CD4-positive, alpha-beta T cell (primary cell): ENCODE measurements at regions not wholly inside any gene's neighbourhood (a gene's known extent, or its start where the extent isn't known, plus 50 kb on each side); places are given as distances from the start of the nearest gene placed in this dataset.

ENCODE experiments used
- ATAC-seq: fragments of 200-7000 bp; cut with Tn5 transposase; one replicate; pipeline ENCODE4 v1.10.0; 2022; ENCODE audit warnings: mild to moderate bottlenecking; ENCODE audit not compliant: poor library complexity
- CTCF ChIA-PET: fragments of 350-600 bp; sonication (Branson Sonifier 250); formaldehyde crosslinking; loops from one replicate; lab custom pipeline; 2021; ENCODE audit warnings: antibody characterized with exemption, inconsistent platforms; lab: Charles Lee
- POLR2A ChIA-PET: fragments of 350-600 bp; sonication (Branson Sonifier 250); formaldehyde crosslinking; loops from one replicate; lab custom pipeline; 2021; ENCODE audit warnings: antibody characterized with exemption, inconsistent platforms; lab: Charles Lee
- DNase-seq, 14 experiments: peaks; one replicate each; pipeline ENCODE4 v3.0.0-alpha.2; 2013 to 2020; ENCODE audit warnings: mixed read lengths in 2 of 14
- H3K27ac ChIP-seq, 2 donors: one replicate each; pipeline versions ENCODE4 v1.5.1 to v1.7.0; 2013; ENCODE audit warnings: low read length in 2 of 2, low read depth in 1 of 2, mild to moderate bottlenecking in 1 of 2
- H3K27me3 ChIP-seq, 2 experiments: 1 replicate in 1 of 2; 2 replicates in 1 of 2; pipeline versions ENCODE4 v1.6.1 to v1.7.0; 2013; ENCODE audit warnings: low read length in 2 of 2, control low read depth in 1 of 2, mild to moderate bottlenecking in 1 of 2, moderate library complexity in 1 of 2; ENCODE audit not compliant: insufficient read depth in 2 of 2, control insufficient read depth in 1 of 2
- H3K36me3 ChIP-seq: one replicate; pipeline ENCODE4 v1.6.1; 2013; ENCODE audit warnings: low read length, control low read depth; ENCODE audit not compliant: insufficient read depth
- H3K4me1 ChIP-seq: one replicate; pipeline ENCODE4 v1.6.1; 2013; ENCODE audit warnings: low read length, control low read depth; ENCODE audit not compliant: insufficient read depth
- H3K4me3 ChIP-seq: one replicate; pipeline ENCODE4 v1.5.1; 2013; ENCODE audit warnings: mild to moderate bottlenecking, low read length, moderate library complexity
- H3K9me3 ChIP-seq, 2 experiments: 1 replicate in 1 of 2; 2 replicates in 1 of 2; pipeline versions ENCODE4 v1.6.1 to v1.7.0; 2013; ENCODE audit warnings: low read length in 2 of 2, mild to moderate bottlenecking in 2 of 2, control low read depth in 1 of 2, moderate library complexity in 1 of 2; ENCODE audit not compliant: control insufficient read depth in 1 of 2, insufficient read depth in 1 of 2
- H3K27ac Mint-ChIP-seq: one replicate; pipeline ENCODE4 v1.8.0; 2020; ENCODE audit warnings: mixed read lengths
- H3K27me3 Mint-ChIP-seq: one replicate; pipeline ENCODE4 v1.8.0; 2021; ENCODE audit warnings: mixed read lengths
- H3K36me3 Mint-ChIP-seq: one replicate; pipeline ENCODE4 v1.8.0; 2021; ENCODE audit warnings: low read depth, mixed read lengths
- H3K4me1 Mint-ChIP-seq: one replicate; pipeline ENCODE4 v1.8.0; 2021; ENCODE audit warnings: low read depth, mixed read lengths
- H3K4me3 Mint-ChIP-seq: one replicate; pipeline ENCODE4 v1.8.0; 2020; ENCODE audit warnings: mild to moderate bottlenecking, mixed read lengths
- H3K9me3 Mint-ChIP-seq: one replicate; pipeline ENCODE4 v1.8.0; 2020; ENCODE audit warnings: mixed read lengths
- intact Hi-C, 2 experiments: fragments of 100-400 bp; cut with DNase I in 1 of 2; cut with micrococcal nuclease in 1 of 2; formaldehyde crosslinking; loops; one replicate each; pipeline versions ENCODE4 v1.15.1 to v1.9.0; 2023 to 2025; cut with DNase I, micrococcal nuclease
- TF ChIP-seq, protein P1 (sequence below): fragments of 200-600 bp; IDR thresholded peaks from one replicate; pipeline ENCODE4 v1.8.0; 2022; ENCODE audit warnings: antibody characterized with exemption, mild to moderate bottlenecking

DNA sequence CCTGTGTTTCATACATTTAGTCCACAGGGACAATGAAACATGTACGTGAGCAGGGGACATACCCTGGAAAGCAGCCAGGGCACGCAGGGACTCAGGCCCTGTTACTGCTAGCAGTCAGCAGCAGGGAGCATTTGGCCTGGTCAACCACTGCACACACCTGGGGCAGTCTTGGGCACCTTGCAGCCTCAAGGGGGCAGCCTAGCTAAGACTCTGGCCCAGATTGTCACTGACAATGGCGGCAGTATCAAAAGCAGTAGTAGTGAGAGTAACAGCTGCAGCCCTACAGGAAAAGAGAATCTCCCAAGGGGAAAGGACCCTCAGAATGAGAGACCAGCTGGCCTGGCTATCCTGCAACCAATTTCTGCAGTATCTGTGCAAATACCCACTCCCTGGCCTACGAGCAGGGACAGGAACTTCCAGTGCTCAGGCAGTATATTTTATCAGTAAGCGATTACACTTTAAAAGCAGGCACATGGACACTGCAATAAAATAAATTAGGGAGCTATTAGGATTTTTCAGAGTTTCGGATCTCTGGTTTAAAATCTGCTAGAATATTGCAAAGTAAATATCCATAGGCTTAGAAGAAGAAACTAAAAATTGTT is 475.6 kb downstream of the LTN1 start:
- H3K36me3 Mint-ChIP-seq, result no peaks in the 10 kb centered on the region
- DNase-seq (peak; percentile 33 to 77 (median 50)), ATAC-seq (peak; percentile 87)
- POLR2A ChIA-PET, result interaction anchor here (1.3 kb wide), 1 partner anchor 228 kb away, joined by 10 read pairs; no protein-coding TSS in a partner anchor
- CTCF ChIA-PET, result interaction anchor here (1.4 to 5.7 kb wide), 4 partner anchors 9 to 229 kb away, joined by 3 to 38 read pairs (median 4); no protein-coding TSS in a partner anchor
- H3K27ac Mint-ChIP-seq, result no peak overlapping the region
- H3K9me3 Mint-ChIP-seq, result no peaks in the 10 kb centered on the region
- H3K27me3 Mint-ChIP-seq, result no peaks in the 10 kb centered on the region
- no peaks in the 10 kb centered on the region for H3K4me1 ChIP-seq
- no peaks in the 10 kb centered on the region for H3K9me3 ChIP-seq
- H3K27ac ChIP-seq, result no peak overlapping the region
- H3K4me3 ChIP-seq, result no peak overlapping the region
- no peak overlapping the region for H3K4me3 Mint-ChIP-seq
- H3K36me3 ChIP-seq, result no peaks in the 10 kb centered on the region
- H3K4me1 Mint-ChIP-seq, result no peaks in the 10 kb centered on the region
- intact Hi-C loops, result loop anchor here (1.0 to 10.0 kb wide), 5 partner anchors 228 to 1662 kb away; no protein-coding TSS in a partner anchor
- TF ChIP-seq, protein P1, sequence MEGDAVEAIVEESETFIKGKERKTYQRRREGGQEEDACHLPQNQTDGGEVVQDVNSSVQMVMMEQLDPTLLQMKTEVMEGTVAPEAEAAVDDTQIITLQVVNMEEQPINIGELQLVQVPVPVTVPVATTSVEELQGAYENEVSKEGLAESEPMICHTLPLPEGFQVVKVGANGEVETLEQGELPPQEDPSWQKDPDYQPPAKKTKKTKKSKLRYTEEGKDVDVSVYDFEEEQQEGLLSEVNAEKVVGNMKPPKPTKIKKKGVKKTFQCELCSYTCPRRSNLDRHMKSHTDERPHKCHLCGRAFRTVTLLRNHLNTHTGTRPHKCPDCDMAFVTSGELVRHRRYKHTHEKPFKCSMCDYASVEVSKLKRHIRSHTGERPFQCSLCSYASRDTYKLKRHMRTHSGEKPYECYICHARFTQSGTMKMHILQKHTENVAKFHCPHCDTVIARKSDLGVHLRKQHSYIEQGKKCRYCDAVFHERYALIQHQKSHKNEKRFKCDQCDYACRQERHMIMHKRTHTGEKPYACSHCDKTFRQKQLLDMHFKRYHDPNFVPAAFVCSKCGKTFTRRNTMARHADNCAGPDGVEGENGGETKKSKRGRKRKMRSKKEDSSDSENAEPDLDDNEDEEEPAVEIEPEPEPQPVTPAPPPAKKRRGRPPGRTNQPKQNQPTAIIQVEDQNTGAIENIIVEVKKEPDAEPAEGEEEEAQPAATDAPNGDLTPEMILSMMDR, result peak; percentile 66
- no peaks in the 10 kb centered on the region for H3K27me3 ChIP-seq

DNA sequence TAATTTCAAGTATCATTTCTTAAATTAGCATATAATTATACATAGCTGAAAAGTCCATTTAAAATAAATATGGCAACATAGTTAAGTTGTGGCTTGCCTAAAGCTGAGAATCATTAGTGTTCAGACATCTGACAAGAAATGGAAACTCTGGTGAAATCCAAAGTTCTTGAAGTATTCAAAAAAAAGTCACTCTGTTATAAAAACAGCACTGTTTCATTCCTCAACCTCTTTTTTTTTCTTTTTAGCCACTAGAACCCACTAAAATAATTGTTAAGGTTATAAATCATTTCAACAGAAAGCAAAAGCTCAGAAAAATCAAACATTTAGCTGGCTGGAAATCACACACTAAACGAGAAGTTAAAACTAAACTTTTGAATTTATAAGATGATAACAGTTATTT is 476.7 kb downstream of the LTN1 start:
- no peaks in the 10 kb centered on the region for H3K36me3 Mint-ChIP-seq
- no peaks in the 10 kb centered on the region for H3K9me3 Mint-ChIP-seq
- ChIA-PET POLR2A (no interaction called here), CTCF (interaction anchor here (1.4 to 5.7 kb wide), 2 partner anchors 39 to 230 kb away, joined by 3 to 38 read pairs; no protein-coding TSS in a partner anchor)
- no peaks in the 10 kb centered on the region for H3K27me3 Mint-ChIP-seq
- TF ChIP-seq, protein P1, result no peak
- Histone ChIP-seq H3K27me3 (no peaks in the 10 kb centered on the region), H3K36me3 (no peaks in the 10 kb centered on the region), H3K4me1 (no peaks in the 10 kb centered on the region), H3K9me3 (no peaks in the 10 kb centered on the region), H3K4me3 (no peak overlapping the region), H3K27ac (no peak overlapping the region)
- ATAC-seq (no peak), DNase-seq (no peak)
- no peak overlapping the region for H3K27ac Mint-ChIP-seq
- intact Hi-C loops, result loop anchor here (1.0 to 10.0 kb wide), 4 partner anchors 229 to 1661 kb away; no protein-coding TSS in a partner anchor
- H3K4me1 Mint-ChIP-seq, result no peaks in the 10 kb centered on the region
- H3K4me3 Mint-ChIP-seq, result no peak overlapping the region

DNA sequence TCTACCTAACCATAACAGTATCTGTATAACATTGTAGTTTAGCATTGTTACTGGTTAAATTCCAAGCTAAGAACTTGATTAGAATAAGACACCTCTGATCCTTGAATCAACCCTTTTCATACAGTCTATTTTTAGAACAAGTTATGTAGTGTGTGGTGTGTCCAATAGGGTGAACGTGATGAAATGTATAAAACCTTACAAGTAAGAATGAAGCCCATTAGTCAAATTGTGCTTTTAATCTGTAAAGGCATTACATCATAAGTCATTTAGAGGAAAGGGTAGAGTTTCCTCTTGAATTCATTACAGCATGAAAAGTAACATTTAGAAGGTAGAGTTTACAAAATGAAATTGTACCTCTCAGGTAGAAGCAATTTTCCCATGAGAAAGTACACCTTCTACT is 479.2 kb downstream of the LTN1 start:
- Histone ChIP-seq H3K4me1 (no peaks in the 10 kb centered on the region), H3K27ac (no peak overlapping the region), H3K4me3 (no peak overlapping the region), H3K27me3 (no peaks in the 10 kb centered on the region), H3K36me3 (no peaks in the 10 kb centered on the region), H3K9me3 (no peaks in the 10 kb centered on the region)
- Mint-ChIP-seq H3K27ac (no peak overlapping the region), H3K27me3 (no peaks in the 10 kb centered on the region), H3K9me3 (no peaks in the 10 kb centered on the region), H3K4me1 (no peaks in the 10 kb centered on the region), H3K4me3 (no peak overlapping the region), H3K36me3 (no peaks in the 10 kb centered on the region)
- intact Hi-C loops, result loop anchor here (10.0 kb wide), 2 partner anchors 351 to 1659 kb away; no protein-coding TSS in a partner anchor
- DNase-seq (no peak), ATAC-seq (no peak)
- ChIA-PET CTCF (interaction anchor here (1.6 to 5.7 kb wide), 2 partner anchors 13 to 232 kb away, joined by 4 to 38 read pairs; no protein-coding TSS in a partner anchor), POLR2A (no interaction called here)
- TF ChIP-seq, protein P1, result no peak
